Kidney capillary endothelial cell (primary cell): ENCODE measurements at regions not wholly inside any gene's neighbourhood (a gene's known extent, or its start where the extent isn't known, plus 50 kb on each side); places are given as distances from the start of the nearest gene placed in this dataset.
A peak's percentile ranks its signal among the peaks of the same experiment; 100 is the strongest.
"Not testable (repeated sequence)": the region's sequence is repeated elsewhere in the genome, so short reads cannot be mapped to it uniquely, and the experiment has no call there.

ENCODE experiments used
- DNase-seq: peaks from one replicate; pipeline ENCODE4 v3.0.0-alpha.2; 2018; ENCODE audit warnings: low spot score

GRCh38 chr11:49442669-49443068 lies 234.3 kb upstream of the FOLH1 start:
- no peak for DNase-seq

- DNase-seq = not testable (repeated sequence)
Measured at GRCh38 chr11:49439901-49440300, 231.5 kb upstream of the FOLH1 start.

GRCh38 chr11:49434308-49434707 lies 225.9 kb upstream of the FOLH1 start:
- DNase-seq = not testable (repeated sequence)

- DNase-seq = no peak
Measured at GRCh38 chr11:49432242-49432848, 223.9 kb upstream of the FOLH1 start.

- no peak for DNase-seq
Measured at GRCh38 chr11:49424136-49424535, 215.7 kb upstream of the FOLH1 start.

- DNase-seq = not testable (repeated sequence)
Measured at GRCh38 chr11:49418877-49419276, 210.5 kb upstream of the FOLH1 start.

GRCh38 chr11:49405743-49406142 lies 197.3 kb upstream of the FOLH1 start:
- DNase-seq = no peak

GRCh38 chr11:49395789-49396188 lies 187.4 kb upstream of the FOLH1 start:
- DNase-seq = not testable (repeated sequence)

- not testable (repeated sequence) for DNase-seq
Measured at GRCh38 chr11:49390362-49390761, 182.0 kb upstream of the FOLH1 start.

- not testable (repeated sequence) for DNase-seq
Measured at GRCh38 chr11:49389149-49389548, 180.7 kb upstream of the FOLH1 start.

GRCh38 chr11:49384371-49384770 lies 176.0 kb upstream of the FOLH1 start:
- DNase-seq = not testable (repeated sequence)

GRCh38 chr11:49377978-49378377 lies 169.6 kb upstream of the FOLH1 start:
- no peak for DNase-seq

GRCh38 chr11:49373866-49374265 lies 165.5 kb upstream of the FOLH1 start:
- DNase-seq = not testable (repeated sequence)

GRCh38 chr11:49373385-49373784 lies 165.0 kb upstream of the FOLH1 start:
- not testable (repeated sequence) for DNase-seq

- peak; percentile 27 for DNase-seq
Measured at GRCh38 chr11:49372137-49372536, 163.7 kb upstream of the FOLH1 start.

GRCh38 chr11:49368556-49368955 lies 160.2 kb upstream of the FOLH1 start:
- not testable (repeated sequence) for DNase-seq

- DNase-seq = not testable (repeated sequence)
Measured at GRCh38 chr11:49365375-49365774, 157.0 kb upstream of the FOLH1 start.

- not testable (repeated sequence) for DNase-seq
Measured at GRCh38 chr11:49362994-49363393, 154.6 kb upstream of the FOLH1 start.

GRCh38 chr11:49354536-49354935 lies 146.1 kb upstream of the FOLH1 start:
- DNase-seq = not testable (repeated sequence)

GRCh38 chr11:49352868-49353267 lies 144.5 kb upstream of the FOLH1 start:
- not testable (repeated sequence) for DNase-seq

GRCh38 chr11:49346627-49347026 lies 138.2 kb upstream of the FOLH1 start:
- not testable (repeated sequence) for DNase-seq

- DNase-seq = not testable (repeated sequence)
Measured at GRCh38 chr11:49328485-49329186, 120.2 kb upstream of the FOLH1 start.

- peak; percentile 3 for DNase-seq
Measured at GRCh38 chr11:49327766-49328165, 119.4 kb upstream of the FOLH1 start.

- peak; percentile 51 for DNase-seq
Measured at GRCh38 chr11:49326651-49327050, 118.2 kb upstream of the FOLH1 start.
